Fibroblast of lung (primary cell): ENCODE measurements at regions not wholly inside any gene's neighbourhood (a gene's known extent, or its start where the extent isn't known, plus 50 kb on each side); places are given as distances from the start of the nearest gene placed in this dataset.
A peak's percentile ranks its signal among the peaks of the same experiment; 100 is the strongest.

Experiments
- DNase-seq, 2 donors: peaks; one replicate each; pipeline versions ENCODE4 v3.0.0 to v3.0.0-alpha.2; 2010; ENCODE audit warnings: low read depth in 2 of 2
- H2AFZ ChIP-seq: 2 replicates; pipeline ENCODE4 v1.5.1; 2012; ENCODE audit warnings: low read length, control low read depth, inconsistent platforms
- H3K27ac ChIP-seq: 2 replicates; pipeline ENCODE4 v1.5.1; 2011; ENCODE audit warnings: low read length, control low read depth; ENCODE audit not compliant: insufficient read depth
- H3K27me3 ChIP-seq: 2 replicates; pipeline ENCODE4 v1.5.1; 2011; ENCODE audit warnings: mild to moderate bottlenecking, low read length; ENCODE audit not compliant: control insufficient read depth, insufficient read depth
- H3K36me3 ChIP-seq: 2 replicates; pipeline ENCODE4 v1.5.1; 2011; ENCODE audit warnings: low read length; ENCODE audit not compliant: control insufficient read depth, insufficient read depth
- H3K4me1 ChIP-seq: 2 replicates; pipeline ENCODE4 v1.5.1; 2011; ENCODE audit warnings: low read length; ENCODE audit not compliant: control insufficient read depth, insufficient read depth; ENCODE audit errors: extremely low read depth
- H3K4me2 ChIP-seq: 2 replicates; pipeline ENCODE4 v1.5.1; 2011; ENCODE audit warnings: low read length, control low read depth; ENCODE audit not compliant: insufficient read depth; ENCODE audit errors: extremely low read depth
- H3K4me3 ChIP-seq, 4 experiments: fragments of 200-600 bp in 1 of 4; sonication (generic) in 1 of 4; replicated peaks in 1 of 4; 2 replicates each; pipeline ENCODE4 v1.5.1; 2011 to 2016; ENCODE audit warnings: low read length in 4 of 4, low read depth in 3 of 4, mild to moderate bottlenecking in 3 of 4, control low read depth in 2 of 4, inconsistent platforms in 1 of 4, mixed read lengths in 1 of 4; ENCODE audit not compliant: insufficient read depth in 1 of 4; ENCODE audit errors: control extremely low read depth in 1 of 4
- H3K79me2 ChIP-seq: 2 replicates; pipeline ENCODE4 v1.5.1; 2012; ENCODE audit warnings: mild to moderate bottlenecking, low read length, inconsistent platforms; ENCODE audit not compliant: control insufficient read depth, insufficient read depth
- H3K9ac ChIP-seq: 2 replicates; pipeline ENCODE4 v1.5.1; 2011; ENCODE audit warnings: mild to moderate bottlenecking, low read length, control low read depth; ENCODE audit not compliant: insufficient read depth
- H3K9me3 ChIP-seq: 2 replicates; pipeline ENCODE4 v1.5.1; 2012; ENCODE audit warnings: low read depth, low read length; ENCODE audit not compliant: control insufficient read depth, insufficient read depth
- H4K20me1 ChIP-seq: 2 replicates; pipeline ENCODE4 v1.5.1; 2011; ENCODE audit warnings: low read length; ENCODE audit not compliant: control insufficient read depth, insufficient read depth; ENCODE audit errors: extremely low read depth
- EZH2 ChIP-seq: IDR thresholded peaks from 2 replicates; pipeline ENCODE4 v1.5.1; 2012; ENCODE audit warnings: low read length, control low read depth, mild to moderate bottlenecking; ENCODE audit errors: missing control alignments
- TF ChIP-seq, protein P1 (sequence below), 2 donors: IDR thresholded peaks in 1 of 2; conservative IDR thresholded peaks in 1 of 2; 1 replicate in 1 of 2; 2 replicates in 1 of 2; pipeline ENCODE4 v1.5.1; 2011 to 2012; ENCODE audit warnings: low read length in 2 of 2, control low read depth in 1 of 2, inconsistent platforms in 1 of 2, low read depth in 1 of 2, mild to moderate bottlenecking in 1 of 2

DNA sequence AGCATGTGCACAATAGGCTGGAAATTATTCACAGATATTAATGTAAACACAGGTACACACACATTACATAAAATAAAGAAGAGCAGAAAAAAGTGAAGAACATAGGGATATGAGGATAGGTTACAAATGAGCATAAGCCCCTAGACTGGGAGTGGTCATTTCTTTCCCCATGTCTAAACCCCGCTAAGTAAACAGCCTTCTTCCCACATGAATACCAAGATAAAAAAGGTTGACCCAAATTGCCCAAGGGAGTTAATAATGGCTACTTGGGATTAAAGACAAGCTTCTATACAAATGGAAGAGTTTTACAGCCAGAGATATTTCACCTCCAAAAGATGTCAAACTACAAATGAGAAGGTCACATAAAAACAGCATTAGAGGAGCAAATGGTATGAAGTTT lies 527.1 kb upstream of the CELF2 start:
- Histone ChIP-seq H3K4me2 (no peak overlapping the region), H3K9me3 (no peaks in the 10 kb centered on the region), H3K27me3 (no peaks in the 10 kb centered on the region), H4K20me1 (no peaks in the 10 kb centered on the region), H3K4me1 (peaks cover 2% of the 10 kb centered on the region), H3K9ac (no peak overlapping the region), H2AFZ (no peak overlapping the region), H3K4me3 (no peak overlapping the region), H3K36me3 (no peaks in the 10 kb centered on the region), H3K27ac (no peak overlapping the region), H3K79me2 (no peaks in the 10 kb centered on the region)
- TF ChIP-seq, protein P1, sequence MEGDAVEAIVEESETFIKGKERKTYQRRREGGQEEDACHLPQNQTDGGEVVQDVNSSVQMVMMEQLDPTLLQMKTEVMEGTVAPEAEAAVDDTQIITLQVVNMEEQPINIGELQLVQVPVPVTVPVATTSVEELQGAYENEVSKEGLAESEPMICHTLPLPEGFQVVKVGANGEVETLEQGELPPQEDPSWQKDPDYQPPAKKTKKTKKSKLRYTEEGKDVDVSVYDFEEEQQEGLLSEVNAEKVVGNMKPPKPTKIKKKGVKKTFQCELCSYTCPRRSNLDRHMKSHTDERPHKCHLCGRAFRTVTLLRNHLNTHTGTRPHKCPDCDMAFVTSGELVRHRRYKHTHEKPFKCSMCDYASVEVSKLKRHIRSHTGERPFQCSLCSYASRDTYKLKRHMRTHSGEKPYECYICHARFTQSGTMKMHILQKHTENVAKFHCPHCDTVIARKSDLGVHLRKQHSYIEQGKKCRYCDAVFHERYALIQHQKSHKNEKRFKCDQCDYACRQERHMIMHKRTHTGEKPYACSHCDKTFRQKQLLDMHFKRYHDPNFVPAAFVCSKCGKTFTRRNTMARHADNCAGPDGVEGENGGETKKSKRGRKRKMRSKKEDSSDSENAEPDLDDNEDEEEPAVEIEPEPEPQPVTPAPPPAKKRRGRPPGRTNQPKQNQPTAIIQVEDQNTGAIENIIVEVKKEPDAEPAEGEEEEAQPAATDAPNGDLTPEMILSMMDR (conservative IDR thresholded peaks at IDR 0.05 in 1 of 2, IDR thresholded peaks at IDR 0.05 in 1 of 2; ENCODE audit: low read depth in 1 of 2, low read length in 2 of 2) = no peak
- no peak for TF ChIP-seq EZH2
- peak in 1 of 2 donors; percentile 13 for DNase-seq

DNA sequence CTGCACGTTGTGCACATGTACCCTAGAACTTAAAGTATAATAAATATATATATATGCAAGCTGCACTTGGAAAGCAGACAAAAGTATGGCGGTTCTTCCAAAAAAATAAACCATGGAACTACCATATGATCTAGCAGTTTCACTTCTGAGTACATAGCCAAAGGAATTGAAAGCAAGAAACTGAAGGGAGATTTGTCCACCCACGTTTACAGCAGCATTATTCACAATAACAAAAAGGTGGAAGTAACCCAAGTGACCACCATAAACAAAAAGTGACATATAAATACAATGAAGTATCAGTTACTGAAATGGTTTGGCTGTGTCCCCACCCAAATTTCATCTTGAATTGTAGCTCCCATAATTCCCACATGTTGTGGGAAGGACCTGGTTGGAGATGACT lies 525.3 kb upstream of the CELF2 start:
- no peak for DNase-seq
- H4K20me1 ChIP-seq = no peaks in the 10 kb centered on the region
- H3K9me3 ChIP-seq = no peaks in the 10 kb centered on the region
- H3K27me3 ChIP-seq = no peaks in the 10 kb centered on the region
- H3K4me3 ChIP-seq = no peak overlapping the region
- no peak overlapping the region for H3K4me2 ChIP-seq
- no peaks in the 10 kb centered on the region for H3K36me3 ChIP-seq
- H3K27ac ChIP-seq = no peak overlapping the region
- H3K79me2 ChIP-seq = no peaks in the 10 kb centered on the region
- peaks cover 2% of the 10 kb centered on the region for H3K4me1 ChIP-seq
- no peak overlapping the region for H2AFZ ChIP-seq
- no peak overlapping the region for H3K9ac ChIP-seq
- no peak for TF ChIP-seq EZH2
- TF ChIP-seq, protein P1 (conservative IDR thresholded peaks at IDR 0.05 in 1 of 2, IDR thresholded peaks at IDR 0.05 in 1 of 2; ENCODE audit: low read depth in 1 of 2, low read length in 2 of 2) = no peak

- H3K36me3 ChIP-seq = no peaks in the 10 kb centered on the region
- H3K27me3 ChIP-seq = no peaks in the 10 kb centered on the region
- no peak overlapping the region for H3K4me3 ChIP-seq
- H3K4me2 ChIP-seq = no peak overlapping the region
- no peaks in the 10 kb centered on the region for H3K79me2 ChIP-seq
- no peak overlapping the region for H2AFZ ChIP-seq
- H3K9me3 ChIP-seq = no peaks in the 10 kb centered on the region
- DNase-seq = no peak
- H3K9ac ChIP-seq = no peak overlapping the region
- peaks cover 2% of the 10 kb centered on the region for H3K4me1 ChIP-seq
- no peaks in the 10 kb centered on the region for H4K20me1 ChIP-seq
- TF ChIP-seq, protein P1 (conservative IDR thresholded peaks at IDR 0.05 in 1 of 2, IDR thresholded peaks at IDR 0.05 in 1 of 2; ENCODE audit: low read depth in 1 of 2, low read length in 2 of 2) = no peak
- TF ChIP-seq EZH2 = no peak
- H3K27ac ChIP-seq = no peak overlapping the region
These were observed 523.8 kb upstream of the CELF2 start for GRCh38 chr10:10493833-10494232.
